Panc1 (cell line): ENCODE measurements at regions not wholly inside any gene's neighbourhood (a gene's known extent, or its start where the extent isn't known, plus 50 kb on each side); places are given as distances from the start of the nearest gene placed in this dataset.

Experiments used
- CTCF ChIP-seq: fragments of 450-650 bp; IDR thresholded peaks from 2 replicates; pipeline ENCODE4 v1.5.1; 2017; ENCODE audit warnings: mild to moderate bottlenecking
- SIN3A ChIP-seq: IDR thresholded peaks from 2 replicates; pipeline ENCODE4 v1.6.1; 2012; ENCODE audit warnings: low read depth, mild to moderate bottlenecking, low read length, moderate library complexity, borderline replicate concordance; ENCODE audit not compliant: insufficient read depth

- TF ChIP-seq CTCF: no peak
- TF ChIP-seq SIN3A: no peak
Measured at GRCh38 chr17:55661256-55661758, 61.4 kb downstream of the TMEM100 start.
